ENCODE measurements at regions not wholly inside any gene's neighbourhood (a gene's known extent, or its start where the extent isn't known, plus 50 kb on each side); places are given as distances from the start of the nearest gene placed in this dataset.
A peak's percentile ranks its signal among the peaks of the same experiment; 100 is the strongest.

DNA sequence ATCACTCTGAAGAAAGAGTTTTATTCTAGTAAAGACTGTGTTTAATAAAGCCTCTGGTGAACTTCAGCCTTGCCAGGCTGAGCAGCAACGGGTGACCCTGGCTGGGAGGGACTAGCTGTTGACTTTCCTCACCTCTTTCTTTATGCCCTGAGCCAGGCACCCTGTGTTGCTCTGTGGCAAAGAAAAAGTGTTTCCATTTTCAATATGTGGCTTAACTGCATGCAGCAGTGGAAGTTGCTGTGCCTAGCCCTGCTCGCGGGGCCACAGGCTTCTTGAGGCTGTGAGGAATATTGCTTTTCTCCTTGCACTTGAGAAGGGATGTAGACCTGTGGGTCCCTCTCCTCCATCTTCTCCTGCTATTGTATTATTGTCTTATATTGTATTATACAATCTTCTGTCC lies 67.0 kb downstream of the CXCL12 start:
- Histone ChIP-seq H3K4me3 (ENCODE audit: low read depth, low read length) (no peak overlapping the region), H3K27me3 (no peaks in the 10 kb centered on the region), H3K4me1 (peaks cover 6% of the 10 kb centered on the region), H3K36me3 (no peaks in the 10 kb centered on the region), H3K9me3 (no peaks in the 10 kb centered on the region)
- TF ChIP-seq, protein P1, sequence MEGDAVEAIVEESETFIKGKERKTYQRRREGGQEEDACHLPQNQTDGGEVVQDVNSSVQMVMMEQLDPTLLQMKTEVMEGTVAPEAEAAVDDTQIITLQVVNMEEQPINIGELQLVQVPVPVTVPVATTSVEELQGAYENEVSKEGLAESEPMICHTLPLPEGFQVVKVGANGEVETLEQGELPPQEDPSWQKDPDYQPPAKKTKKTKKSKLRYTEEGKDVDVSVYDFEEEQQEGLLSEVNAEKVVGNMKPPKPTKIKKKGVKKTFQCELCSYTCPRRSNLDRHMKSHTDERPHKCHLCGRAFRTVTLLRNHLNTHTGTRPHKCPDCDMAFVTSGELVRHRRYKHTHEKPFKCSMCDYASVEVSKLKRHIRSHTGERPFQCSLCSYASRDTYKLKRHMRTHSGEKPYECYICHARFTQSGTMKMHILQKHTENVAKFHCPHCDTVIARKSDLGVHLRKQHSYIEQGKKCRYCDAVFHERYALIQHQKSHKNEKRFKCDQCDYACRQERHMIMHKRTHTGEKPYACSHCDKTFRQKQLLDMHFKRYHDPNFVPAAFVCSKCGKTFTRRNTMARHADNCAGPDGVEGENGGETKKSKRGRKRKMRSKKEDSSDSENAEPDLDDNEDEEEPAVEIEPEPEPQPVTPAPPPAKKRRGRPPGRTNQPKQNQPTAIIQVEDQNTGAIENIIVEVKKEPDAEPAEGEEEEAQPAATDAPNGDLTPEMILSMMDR (IDR thresholded peaks at IDR 0.05; ENCODE audit: low read depth, low read length): no peak
- DNase-seq: no peak

GRCh38 chr10:44316922-44317215 lies 68.0 kb downstream of the CXCL12 start:
- Histone ChIP-seq H3K9me3 (no peaks in the 10 kb centered on the region), H3K36me3 (no peaks in the 10 kb centered on the region), H3K4me1 (peaks cover 6% of the 10 kb centered on the region), H3K27me3 (no peaks in the 10 kb centered on the region), H3K4me3 (ENCODE audit: low read depth, low read length) (peak overlapping the region; percentile 28)
- TF ChIP-seq, protein P1 (IDR thresholded peaks at IDR 0.05; ENCODE audit: low read depth, low read length): no peak
- no peak for DNase-seq

GRCh38 chr10:44316187-44316921 lies 68.5 kb downstream of the CXCL12 start:
- no peaks in the 10 kb centered on the region for H3K9me3 ChIP-seq
- no peaks in the 10 kb centered on the region for H3K36me3 ChIP-seq
- H3K4me1 ChIP-seq: peaks cover 8% of the 10 kb centered on the region
- H3K27me3 ChIP-seq: no peaks in the 10 kb centered on the region
- peak; percentile 96 for DNase-seq
- H3K4me3 ChIP-seq (ENCODE audit: low read depth, low read length): peak overlapping the region; percentile 28
- TF ChIP-seq, protein P1 (IDR thresholded peaks at IDR 0.05; ENCODE audit: low read depth, low read length): no peak

DNA sequence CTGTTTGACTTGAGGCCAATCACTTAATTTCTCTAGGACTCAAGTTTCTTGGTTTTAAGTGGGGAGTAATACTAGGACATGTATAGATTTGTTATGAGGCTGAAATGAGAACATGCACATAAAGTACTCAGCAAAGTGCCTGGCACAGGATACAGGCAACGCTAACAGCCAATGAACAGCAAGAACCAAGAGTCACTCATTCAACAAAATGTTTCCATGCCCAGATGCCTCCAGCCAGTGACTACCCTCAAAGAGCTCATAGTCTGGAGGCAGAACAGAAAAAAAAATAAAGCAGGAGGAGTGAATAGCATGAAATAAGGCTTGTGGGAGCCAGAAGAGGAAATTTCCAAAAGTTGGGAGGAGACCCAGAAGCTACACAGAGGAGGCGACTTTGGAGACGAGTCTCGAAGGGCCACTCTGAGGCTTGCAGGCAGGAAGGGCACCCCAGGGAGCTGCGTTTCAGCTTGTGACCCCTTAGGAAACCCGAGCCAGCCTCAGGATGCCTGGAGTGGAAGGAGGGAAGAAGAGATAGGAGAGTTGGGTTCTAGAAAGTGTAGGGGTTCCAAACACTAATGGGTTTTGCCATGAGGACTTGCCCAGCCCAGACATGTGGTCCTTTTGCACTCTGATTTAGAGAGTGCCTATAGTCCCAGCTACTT lies 70.0 kb downstream of the CXCL12 start:
- DNase-seq: no peak
- H3K4me1 ChIP-seq: peaks cover 10% of the 10 kb centered on the region
- no peaks in the 10 kb centered on the region for H3K9me3 ChIP-seq
- TF ChIP-seq, protein P1 (IDR thresholded peaks at IDR 0.05; ENCODE audit: low read depth, low read length): no peak
- no peak overlapping the region for H3K4me3 ChIP-seq (ENCODE audit: low read depth, low read length)
- no peaks in the 10 kb centered on the region for H3K27me3 ChIP-seq
- no peaks in the 10 kb centered on the region for H3K36me3 ChIP-seq

GRCh38 chr10:44313761-44314165 lies 71.1 kb downstream of the CXCL12 start:
- TF ChIP-seq, protein P1 (IDR thresholded peaks at IDR 0.05; ENCODE audit: low read depth, low read length): no peak
- Histone ChIP-seq H3K4me1 (peaks cover 10% of the 10 kb centered on the region), H3K9me3 (no peaks in the 10 kb centered on the region), H3K36me3 (no peaks in the 10 kb centered on the region), H3K27me3 (no peaks in the 10 kb centered on the region), H3K4me3 (ENCODE audit: low read depth, low read length) (no peak overlapping the region)
- peak; percentile 26 for DNase-seq

DNA sequence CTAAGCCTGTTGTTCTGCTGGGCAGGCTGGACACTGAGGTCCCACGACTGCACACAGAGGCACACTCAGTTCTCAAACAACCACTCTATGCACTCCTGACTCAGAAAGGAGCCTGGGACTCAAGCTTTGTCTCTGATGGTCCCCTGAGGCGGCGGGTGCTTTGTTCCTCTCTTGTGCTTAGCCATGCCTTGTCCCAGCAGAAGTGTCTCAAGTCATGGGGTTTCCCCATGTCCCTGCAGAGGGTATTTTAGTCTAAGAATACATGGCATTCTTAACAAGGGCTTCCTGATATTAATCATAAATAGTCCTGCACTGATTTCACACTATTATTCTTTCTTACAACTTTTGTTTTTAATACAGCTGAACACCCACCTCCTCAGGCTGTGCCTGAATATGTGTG lies 72.5 kb downstream of the CXCL12 start:
- DNase-seq: no peak
- Histone ChIP-seq H3K27me3 (no peaks in the 10 kb centered on the region), H3K9me3 (no peaks in the 10 kb centered on the region), H3K36me3 (no peaks in the 10 kb centered on the region), H3K4me1 (peaks cover 10% of the 10 kb centered on the region), H3K4me3 (ENCODE audit: low read depth, low read length) (no peak overlapping the region)
- TF ChIP-seq, protein P1 (IDR thresholded peaks at IDR 0.05; ENCODE audit: low read depth, low read length): no peak
